Erythroblast (primary cell): ENCODE measurements at regions not wholly inside any gene's neighbourhood (a gene's known extent, or its start where the extent isn't known, plus 50 kb on each side); places are given as distances from the start of the nearest gene placed in this dataset.
"Not testable (repeated sequence)": the region's sequence is repeated elsewhere in the genome, so short reads cannot be mapped to it uniquely, and the experiment has no call there.

Source experiments
- DNase-seq, 2 experiments: peaks; one replicate each; lab custom pipeline; 2025; lab: John Stamatoyannopoulos, UW
- GATA1 ChIP-seq: IDR thresholded peaks from 2 replicates; pipeline ENCODE4 v1.6.1; 2011; ENCODE audit warnings: low read depth, mild to moderate bottlenecking, control low read depth, low read length, moderate library complexity
- POLR2A ChIP-seq: IDR thresholded peaks from 2 replicates; pipeline ENCODE4 v1.6.1; 2011; ENCODE audit warnings: mild to moderate bottlenecking, low read length

DNA sequence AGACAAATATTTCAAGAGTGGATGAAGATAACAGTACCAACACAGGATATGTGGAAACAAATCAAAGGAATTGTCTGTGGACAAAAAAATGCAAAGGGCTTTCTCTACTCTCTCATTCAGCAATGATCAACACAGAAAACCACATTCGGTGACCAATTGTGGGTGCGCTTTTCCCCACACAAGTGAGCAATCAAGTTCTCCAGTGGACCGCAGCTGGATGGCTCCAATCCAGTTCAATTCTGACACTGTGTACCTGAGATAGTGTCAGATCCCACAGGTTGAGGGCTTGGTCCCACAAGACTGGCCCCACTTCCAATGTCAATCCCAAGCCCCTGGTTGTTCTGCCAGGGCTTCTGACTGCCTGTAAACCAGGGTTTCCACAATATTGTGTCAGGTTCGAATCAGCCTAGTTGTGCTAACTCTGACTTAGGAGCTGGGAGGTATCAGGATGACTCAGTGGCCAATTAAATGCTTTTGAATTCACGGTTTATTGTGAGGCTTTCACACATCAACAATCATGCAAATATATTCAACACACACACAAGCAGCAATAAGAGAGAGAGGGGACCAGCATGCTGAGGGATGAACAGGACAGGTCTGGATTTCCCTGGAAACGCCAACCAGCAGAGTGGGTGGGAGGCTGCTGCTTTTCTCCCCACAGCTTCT is 87.0 kb upstream of the BTG3 start:
- TF ChIP-seq POLR2A (no peak), GATA1 (no peak)
- DNase-seq: no peak

DNA sequence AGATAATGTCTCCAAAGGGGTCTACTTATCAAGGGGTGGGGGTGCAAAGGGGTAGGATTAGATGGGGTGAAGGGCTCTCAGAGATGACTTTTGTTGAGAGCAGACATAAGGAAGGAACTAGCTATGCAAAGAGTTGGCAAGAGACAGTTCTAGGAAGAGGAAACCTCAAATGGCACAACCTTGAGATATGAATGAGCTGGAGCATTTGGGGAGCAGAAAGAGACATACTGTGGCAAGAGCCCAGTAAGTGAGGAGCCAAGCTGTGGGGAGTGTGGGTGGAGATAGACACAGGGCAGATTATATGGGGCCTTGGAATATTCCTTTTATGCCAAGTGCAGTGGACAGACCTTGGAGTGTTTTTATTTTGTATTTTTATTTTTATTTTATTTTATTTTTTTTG is 84.8 kb upstream of the BTG3 start:
- no peak for DNase-seq
- no peak for TF ChIP-seq POLR2A

DNA sequence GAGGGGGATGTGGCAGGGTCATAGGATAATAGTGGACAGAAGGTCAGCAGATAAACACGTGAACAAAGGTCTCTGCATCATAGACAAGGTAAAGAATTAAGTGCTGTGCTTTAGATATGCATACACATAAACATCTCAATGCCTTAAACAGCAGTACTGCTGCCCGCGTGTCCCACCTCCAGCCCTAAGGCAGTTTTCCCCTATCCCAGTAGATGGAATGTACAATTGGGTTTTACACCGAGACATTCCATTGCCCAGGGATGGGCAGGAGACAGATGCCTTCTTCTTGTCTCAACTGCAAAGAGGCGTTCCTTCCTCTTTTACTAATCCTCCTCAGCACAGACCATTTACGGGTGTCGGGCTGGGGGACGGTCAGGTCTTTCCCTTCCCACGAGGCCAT is 81.7 kb upstream of the BTG3 start:
- DNase-seq: not testable (repeated sequence)

- TF ChIP-seq POLR2A (no peak), GATA1 (no peak)
Observed at GRCh38 chr21:17693801-17694200, 81.1 kb upstream of the BTG3 start.

DNA sequence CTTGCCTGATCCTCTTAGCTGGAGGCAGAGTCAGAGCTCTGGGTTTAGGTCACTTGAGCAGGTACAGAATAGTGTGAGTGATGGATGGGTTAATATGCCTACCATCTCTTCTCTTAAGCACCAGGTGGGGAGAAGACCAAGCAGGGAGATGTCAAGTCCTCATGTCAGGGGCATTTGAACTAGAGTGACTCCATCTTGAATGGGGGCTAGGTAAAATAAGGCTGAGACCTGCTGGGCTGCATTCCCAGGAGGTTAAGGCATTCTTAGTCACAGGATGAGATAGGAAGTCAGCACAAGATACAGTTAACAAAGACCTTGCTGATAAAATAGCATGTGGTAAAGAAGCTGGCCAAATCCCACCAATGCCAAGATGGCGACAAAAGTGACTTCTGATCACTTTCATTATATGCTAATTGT is 77.4 kb upstream of the BTG3 start:
- TF ChIP-seq GATA1 (no peak), POLR2A (no peak)
- no peak for DNase-seq

More at GRCh38 chr21:17693801-17694200, 81.1 kb upstream of the BTG3 start:
- DNase-seq: no peak

- no peak for TF ChIP-seq GATA1
- no peak for TF ChIP-seq POLR2A
- no peak for DNase-seq
Observed at GRCh38 chr21:17688912-17689874, 76.5 kb upstream of the BTG3 start.

- no peak for DNase-seq
- TF ChIP-seq GATA1: no peak
- no peak for TF ChIP-seq POLR2A
Observed at GRCh38 chr21:17682924-17683323, 70.2 kb upstream of the BTG3 start.

- peak; percentile 59 to 66 for DNase-seq
- TF ChIP-seq GATA1: no peak
- no peak for TF ChIP-seq POLR2A
Observed at GRCh38 chr21:17679002-17679600, 66.4 kb upstream of the BTG3 start.

DNA sequence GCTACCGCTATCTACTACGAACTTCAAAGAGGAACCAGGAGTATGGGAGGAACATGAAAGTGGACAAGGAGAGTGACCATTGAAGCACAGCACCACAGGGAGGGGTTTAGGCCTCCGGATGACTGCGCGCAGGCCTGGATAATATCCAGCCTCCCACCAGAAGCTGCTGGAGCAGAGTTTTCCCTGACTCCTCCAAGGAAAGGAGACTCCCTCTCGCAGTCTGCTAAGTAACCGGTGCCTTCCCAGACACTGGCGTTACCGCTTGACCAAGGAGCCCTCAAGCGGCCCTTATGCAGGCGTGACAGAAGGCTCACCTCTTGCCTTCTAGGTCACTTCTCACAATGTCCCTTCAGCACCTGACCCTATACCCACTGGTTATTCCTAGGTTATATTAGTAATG is 64.2 kb upstream of the BTG3 start:
- DNase-seq: not testable (repeated sequence)

- TF ChIP-seq GATA1 (no peak), POLR2A (no peak)
- DNase-seq: no peak
Observed at GRCh38 chr21:17674106-17674505, 61.4 kb upstream of the BTG3 start.

- no peak for DNase-seq
- TF ChIP-seq GATA1 (no peak), POLR2A (no peak)
Observed at GRCh38 chr21:17673261-17674020, 60.7 kb upstream of the BTG3 start.

DNA sequence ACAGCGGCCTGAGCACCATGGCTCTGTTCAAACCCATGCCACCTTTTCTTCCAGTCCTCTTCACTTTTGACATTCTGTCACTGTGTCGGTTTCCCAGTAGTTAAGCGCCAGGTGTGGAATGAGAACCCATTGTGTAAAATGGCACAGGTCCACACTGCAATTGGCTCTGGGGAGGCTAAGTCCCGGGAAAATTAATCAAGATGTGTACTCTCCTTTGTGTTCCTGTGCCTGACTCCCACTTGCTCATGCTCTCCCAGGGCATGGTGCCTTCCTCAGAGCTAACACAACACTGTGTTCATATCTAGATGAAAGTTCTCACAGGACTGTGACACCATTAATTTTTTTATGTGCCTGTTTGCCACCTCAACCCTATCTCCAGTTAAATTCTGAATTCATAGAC is 59.0 kb upstream of the BTG3 start:
- no peak for DNase-seq

DNA sequence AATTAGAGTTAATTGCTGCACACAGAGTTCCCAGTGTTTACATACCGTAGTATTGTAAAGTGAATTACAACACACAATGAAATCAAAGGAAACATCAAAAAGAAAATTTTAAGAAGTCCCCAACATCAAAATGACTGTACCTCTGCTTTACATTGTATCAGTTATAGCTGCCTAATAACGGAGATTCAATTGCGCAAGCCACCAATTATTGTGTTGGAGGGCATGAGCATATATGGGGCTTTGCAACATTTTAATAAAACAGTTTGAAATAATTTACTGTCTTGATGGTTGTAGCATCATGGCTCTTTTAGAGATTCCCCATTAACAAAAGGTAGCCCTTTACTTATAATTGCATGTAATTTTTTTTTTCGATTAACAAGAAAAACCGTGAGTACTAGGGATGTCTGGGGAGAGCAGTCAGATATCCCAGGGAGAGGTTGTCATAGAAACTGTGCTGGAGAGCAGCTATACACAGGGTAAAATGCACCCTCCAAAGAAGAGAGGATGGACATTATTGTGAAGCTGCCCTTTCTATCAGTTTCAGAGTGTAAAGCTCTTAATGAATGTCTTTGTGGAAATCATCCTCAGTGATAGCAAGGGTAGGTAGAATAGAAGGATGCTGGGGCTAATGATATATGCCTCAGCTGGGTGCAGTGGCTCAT is 55.9 kb upstream of the BTG3 start:
- no peak for DNase-seq
- TF ChIP-seq POLR2A: no peak
- TF ChIP-seq GATA1: no peak

More for the DNA sequence above, 59.0 kb upstream of the BTG3 start:
- TF ChIP-seq GATA1: no peak
- no peak for TF ChIP-seq POLR2A

GRCh38 chr21:17667256-17667655 is 54.6 kb upstream of the BTG3 start:
- no peak for TF ChIP-seq POLR2A
- TF ChIP-seq GATA1: no peak
- no peak for DNase-seq
